TTC549 (cell line): ENCODE measurements at regions not wholly inside any gene's neighbourhood (a gene's known extent, or its start where the extent isn't known, plus 50 kb on each side); places are given as distances from the start of the nearest gene placed in this dataset.
"Not testable (repeated sequence)": the region's sequence is repeated elsewhere in the genome, so short reads cannot be mapped to it uniquely, and the experiment has no call there.

Experiments
- FAIRE-seq: peaks from 2 replicates; lab custom pipeline; 2012; peaks lifted over from hg19 to GRCh38; lab: Jason Lieb, UNC

DNA sequence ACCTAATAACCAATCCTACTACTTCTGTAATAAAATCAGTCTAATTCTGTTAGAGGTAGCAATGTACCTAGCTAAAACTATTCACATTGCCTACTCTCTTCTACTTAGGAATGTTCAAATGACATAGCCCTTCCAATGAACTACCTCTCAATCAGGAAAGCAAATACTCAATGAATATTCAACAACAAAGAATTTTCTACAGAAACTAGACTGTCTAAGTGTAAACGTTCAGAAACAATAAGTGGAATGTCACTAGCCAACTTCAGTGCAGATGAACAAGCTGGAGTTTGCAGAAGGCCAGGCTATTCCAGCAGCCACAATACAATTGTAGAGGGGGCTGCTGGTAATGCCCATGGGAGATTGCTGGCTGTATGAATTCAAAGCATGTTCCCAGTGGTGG is 743.2 kb upstream of the CDH10 start:
- no peak for FAIRE-seq

DNA sequence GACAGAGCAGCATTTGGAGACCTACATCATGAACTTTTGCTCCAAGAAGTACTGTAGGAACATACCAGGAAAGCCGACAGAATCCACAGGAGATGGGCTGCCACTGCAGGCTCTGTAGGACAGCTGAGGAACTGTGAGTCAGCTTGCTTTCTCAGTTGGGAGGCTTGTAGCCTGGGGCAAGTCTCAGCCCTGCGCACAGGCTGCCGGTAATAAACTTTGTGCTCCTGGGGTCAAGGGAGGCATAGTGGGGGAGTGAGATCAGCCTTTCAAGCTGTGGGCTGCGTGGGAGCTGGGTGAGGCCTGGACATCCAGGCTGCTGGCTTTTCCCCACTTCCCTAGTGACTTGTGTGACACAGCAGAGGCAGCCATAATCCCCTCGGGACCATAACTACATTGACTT is 718.0 kb upstream of the CDH10 start:
- no peak for FAIRE-seq

DNA sequence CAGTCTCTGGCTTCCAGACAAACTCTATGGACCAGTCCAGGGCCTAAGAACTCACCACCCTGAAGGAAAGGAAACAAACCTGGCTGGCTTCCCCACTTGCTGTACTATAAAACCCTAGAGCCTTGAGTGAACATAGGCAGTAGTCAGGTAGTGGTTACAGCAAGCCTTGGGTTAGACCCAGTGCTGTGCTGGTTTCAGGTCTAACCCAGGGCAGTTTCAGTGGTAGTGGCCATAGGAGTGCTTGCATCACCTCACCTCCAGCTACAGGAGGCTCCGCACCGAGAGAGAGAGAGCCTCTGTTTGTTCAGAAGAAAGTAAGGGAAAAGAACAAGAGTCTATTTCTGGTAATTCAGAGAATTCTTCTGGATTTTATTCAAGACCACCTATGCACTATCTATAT is 714.1 kb upstream of the CDH10 start:
- FAIRE-seq = no peak

DNA sequence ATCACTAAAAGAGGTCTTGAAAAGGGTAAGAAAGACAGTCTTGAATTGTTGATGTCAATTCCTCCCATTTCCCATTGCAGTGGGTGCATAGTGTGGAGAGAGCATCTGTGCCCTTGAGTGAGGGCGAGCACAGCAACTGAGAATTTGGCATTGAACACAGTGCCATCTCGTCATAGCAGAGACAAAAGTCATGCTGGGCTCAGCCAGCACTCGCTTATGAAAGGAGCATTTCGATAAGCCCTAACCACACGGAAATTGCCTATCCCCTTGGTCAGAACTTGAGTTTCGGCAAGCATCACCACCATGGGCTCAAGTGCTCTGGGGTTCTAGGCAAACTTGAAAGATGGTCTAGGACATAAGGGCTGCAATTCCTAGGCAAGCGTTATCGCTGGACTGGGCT is 712.8 kb upstream of the CDH10 start:
- FAIRE-seq = no peak

GRCh38 chr5:25349746-25350145 is 705.0 kb upstream of the CDH10 start:
- no peak for FAIRE-seq

DNA sequence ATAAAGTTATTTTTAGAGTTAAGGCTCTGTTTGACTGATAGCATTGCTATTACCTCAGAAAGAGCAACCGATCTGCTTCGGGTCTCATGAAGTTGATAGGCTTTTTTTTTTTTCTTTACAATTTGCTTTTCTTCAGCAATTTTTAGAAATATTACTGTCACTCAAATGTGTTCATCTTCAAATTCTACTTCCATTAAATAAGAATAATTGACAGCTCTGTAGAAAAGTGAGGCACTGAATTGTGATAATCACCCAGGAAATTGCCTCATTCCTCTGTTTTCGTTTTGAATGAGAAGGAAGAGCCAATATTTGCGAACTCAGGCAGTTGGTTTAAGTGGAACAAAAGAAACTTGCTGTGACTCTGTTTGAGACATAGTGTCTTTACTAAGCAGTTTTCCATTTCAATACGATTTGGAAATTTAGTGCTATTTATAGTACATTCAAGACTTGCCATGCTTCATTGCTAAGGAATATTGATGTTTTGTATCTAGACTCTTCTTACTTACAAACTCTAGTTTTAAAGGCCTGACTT is 700.5 kb upstream of the CDH10 start:
- no peak for FAIRE-seq

DNA sequence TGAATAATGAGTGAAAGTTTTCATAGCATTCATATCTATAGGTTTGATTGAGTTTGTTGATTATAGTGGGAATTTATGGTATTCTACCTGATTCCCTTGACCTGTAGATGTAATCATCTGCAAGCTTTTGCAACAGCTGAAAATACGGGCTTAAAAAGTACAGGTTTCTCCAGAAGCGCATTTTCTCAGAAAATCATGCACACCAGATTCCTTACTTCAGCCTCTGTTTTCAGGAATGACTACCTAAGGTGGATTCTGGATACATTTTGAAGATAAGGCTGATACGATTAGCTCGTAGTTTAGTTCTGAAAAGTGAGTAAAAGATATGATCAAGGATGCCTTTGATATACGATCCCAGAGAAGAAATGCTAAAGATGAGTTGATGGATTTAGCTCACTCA is 694.8 kb upstream of the CDH10 start:
- no peak for FAIRE-seq

GRCh38 chr5:25334350-25334749 is 689.6 kb upstream of the CDH10 start:
- no peak for FAIRE-seq

DNA sequence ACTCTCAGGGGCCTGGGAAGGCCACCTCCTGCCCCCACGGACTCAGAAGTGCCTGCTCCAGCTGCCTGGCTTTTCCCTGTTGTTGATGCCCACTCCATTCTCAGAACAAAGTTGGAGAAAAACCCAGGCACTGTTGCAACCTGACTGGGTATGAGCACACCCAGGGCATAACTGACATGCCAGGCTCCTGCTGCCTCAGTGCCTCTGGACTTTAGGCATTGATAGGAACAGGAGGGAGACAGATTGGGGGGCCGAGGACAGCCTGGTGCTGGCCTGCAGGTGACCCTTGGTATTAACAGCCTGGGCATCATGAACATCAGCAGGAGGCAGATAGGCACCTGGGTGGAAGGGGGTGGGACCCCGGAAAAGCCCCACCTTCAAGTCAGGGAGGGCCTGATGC is 685.9 kb upstream of the CDH10 start:
- FAIRE-seq = no peak

GRCh38 chr5:25327172-25327571 is 682.4 kb upstream of the CDH10 start:
- no peak for FAIRE-seq

- no peak for FAIRE-seq
Observed at GRCh38 chr5:25301836-25302235, 657.1 kb upstream of the CDH10 start.

GRCh38 chr5:25295067-25295466 is 650.3 kb upstream of the CDH10 start:
- no peak for FAIRE-seq

GRCh38 chr5:25289766-25290165 is 645.0 kb upstream of the CDH10 start:
- FAIRE-seq = not testable (repeated sequence)

DNA sequence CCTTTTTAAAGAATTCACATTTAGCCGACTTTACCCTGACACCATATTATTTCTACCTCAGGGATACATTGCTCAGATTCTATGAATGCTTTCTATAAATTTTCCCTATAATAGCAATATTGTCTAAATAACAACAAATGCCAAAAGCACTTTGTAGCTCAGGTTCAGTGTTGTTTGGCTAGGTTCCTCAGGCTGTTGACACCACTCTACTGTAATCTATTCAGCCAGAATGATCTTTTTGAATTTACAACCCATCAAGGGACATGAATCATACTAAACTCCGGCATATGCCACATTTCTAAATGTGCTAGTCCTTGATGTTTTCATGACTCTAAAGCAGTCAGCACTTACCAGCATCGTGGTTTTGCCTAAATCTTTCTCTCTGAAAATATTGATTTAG is 641.5 kb upstream of the CDH10 start:
- FAIRE-seq = no peak

- no peak for FAIRE-seq
Observed at GRCh38 chr5:25285136-25285535, 640.4 kb upstream of the CDH10 start.

GRCh38 chr5:25263507-25263906 is 618.7 kb upstream of the CDH10 start:
- not testable (repeated sequence) for FAIRE-seq

DNA sequence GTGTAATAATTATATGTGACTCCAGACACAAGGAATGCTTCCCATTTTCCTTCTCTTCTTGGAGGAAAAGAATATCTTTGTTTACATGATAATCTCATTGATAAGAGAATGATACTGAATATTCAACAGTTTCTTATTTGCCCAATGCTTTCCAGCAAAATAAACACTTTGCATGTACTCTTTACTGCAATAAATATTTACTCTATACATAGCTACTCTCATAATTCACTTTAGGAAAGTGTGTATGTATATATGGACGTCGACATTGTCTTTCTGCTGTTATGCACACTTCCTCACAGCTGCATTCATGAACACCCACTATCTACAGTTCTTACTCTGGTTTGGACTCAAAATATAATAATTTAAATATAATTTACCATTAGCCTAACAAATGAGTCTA is 617.4 kb upstream of the CDH10 start:
- FAIRE-seq = no peak

GRCh38 chr5:25255128-25255527 is 610.4 kb upstream of the CDH10 start:
- no peak for FAIRE-seq

GRCh38 chr5:25241981-25242380 is 597.2 kb upstream of the CDH10 start:
- no peak for FAIRE-seq

GRCh38 chr5:25238720-25239119 is 593.9 kb upstream of the CDH10 start:
- FAIRE-seq = not testable (repeated sequence)

GRCh38 chr5:25224316-25224982 is 579.7 kb upstream of the CDH10 start:
- no peak for FAIRE-seq

GRCh38 chr5:25199902-25200301 is 555.1 kb upstream of the CDH10 start:
- FAIRE-seq = not testable (repeated sequence)

DNA sequence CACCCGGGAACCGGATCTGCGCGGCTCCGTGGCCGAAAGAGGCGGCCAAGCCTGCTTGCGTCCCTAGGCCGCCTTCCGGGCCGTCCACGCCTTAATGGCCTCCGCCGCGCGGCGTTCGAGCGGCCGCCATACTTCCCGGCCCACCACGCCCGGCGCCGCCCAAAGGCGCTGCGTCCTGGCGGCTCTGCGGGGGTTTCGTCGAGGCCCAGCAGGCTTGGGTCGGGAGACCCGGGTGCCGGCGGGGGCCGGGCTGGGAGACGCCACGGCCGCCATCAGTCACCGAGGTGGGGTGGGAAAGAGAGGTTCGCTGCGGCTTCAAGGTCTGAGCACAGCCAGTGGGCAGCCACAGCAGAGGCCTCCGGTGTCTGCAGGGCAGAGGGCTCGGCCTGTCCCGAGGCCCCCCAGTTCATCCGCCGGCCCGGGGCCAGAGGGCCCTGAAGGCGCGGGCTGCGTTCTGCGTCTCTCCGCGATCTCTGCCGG is 545.8 kb upstream of the CDH10 start:
- FAIRE-seq = no peak

DNA sequence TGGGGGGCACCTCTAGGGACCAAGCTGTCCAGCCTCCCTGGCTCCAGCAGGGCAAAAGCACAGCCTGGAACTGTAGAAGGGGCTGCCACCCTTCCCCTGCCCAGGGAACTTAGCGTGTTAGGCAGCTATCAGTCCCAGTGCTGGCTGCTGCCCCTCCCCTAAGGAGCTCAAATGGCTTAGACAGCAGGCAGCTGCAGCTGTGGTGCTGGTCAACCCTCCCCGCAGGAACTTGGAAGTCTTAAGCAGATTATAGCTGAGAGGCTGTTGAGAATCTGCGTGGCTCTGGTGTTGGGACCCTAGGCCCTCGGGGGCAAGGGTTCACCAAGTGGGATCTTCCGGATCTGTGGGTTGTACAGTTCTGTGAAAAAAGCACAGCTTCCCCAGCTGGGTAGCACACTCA is 536.5 kb upstream of the CDH10 start:
- FAIRE-seq = no peak
